ENCODE measurements at regions not wholly inside any gene's neighbourhood (a gene's known extent, or its start where the extent isn't known, plus 50 kb on each side); places are given as distances from the start of the nearest gene placed in this dataset.
A peak's percentile ranks its signal among the peaks of the same experiment; 100 is the strongest.

- Histone ChIP-seq H3K4me3 (no peak overlapping the region), H3K4me2 (peak overlapping the region in 9 of 11 experiments; percentile 9 to 50 (median 41); a peak in 14 of 22 replicates), H3K27me3 (no peaks in the 10 kb centered on the region), H4K20me1 (no peaks in the 10 kb centered on the region), H3K9ac (no peak overlapping the region), H3K9me3 (replicated peaks in 1 of 11) (peaks cover 0 to 14% (median 0%) of the 10 kb centered on the region in 11 experiments; a peak in 3 of 22 replicates), H3K27ac (peak overlapping the region in 2 of 11 experiments; percentile 6 to 26; a peak in 1 of 22 replicates), H3K36me3 (no peaks in the 10 kb centered on the region), H3K4me1 (peaks cover 0 to 14% (median 11%) of the 10 kb centered on the region in 10 experiments; a peak in 12 of 20 replicates)
- TF ChIP-seq Cebpa-rat (IDR thresholded peaks at IDR 0.05) = no peak
Measured at GRCh38 chr4:130131536-130131935, 1035.6 kb downstream of the C4orf33 start.

DNA sequence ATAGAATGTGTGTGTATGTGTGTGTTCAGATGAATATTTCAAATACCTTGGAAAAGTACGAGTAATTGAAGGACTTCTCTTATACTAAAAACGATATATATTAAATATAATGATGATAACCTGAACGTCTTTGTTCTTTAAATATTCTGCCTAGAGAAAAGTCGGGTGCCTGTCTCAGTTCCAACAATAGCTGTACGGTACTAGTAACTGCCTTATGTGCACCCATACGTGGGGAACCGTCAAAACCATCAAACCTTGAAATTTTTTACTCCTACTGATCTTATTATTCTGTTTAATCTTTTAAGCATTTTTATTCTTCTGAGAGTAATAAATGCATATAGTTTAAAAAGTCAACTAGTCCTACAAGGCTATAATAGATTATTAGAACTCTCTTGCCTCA is 1045.7 kb downstream of the C4orf33 start:
- H3K27ac ChIP-seq = no peak overlapping the region
- H3K9ac ChIP-seq = no peak overlapping the region
- no peaks in the 10 kb centered on the region for H3K4me1 ChIP-seq
- TF ChIP-seq Cebpa-rat (IDR thresholded peaks at IDR 0.05) = no peak
- no peak overlapping the region for H3K4me3 ChIP-seq
- H3K27me3 ChIP-seq = no peaks in the 10 kb centered on the region
- no peaks in the 10 kb centered on the region for H3K9me3 ChIP-seq (replicated peaks in 1 of 11)
- no peaks in the 10 kb centered on the region for H4K20me1 ChIP-seq
- H3K36me3 ChIP-seq = no peaks in the 10 kb centered on the region
- no peak overlapping the region for H3K4me2 ChIP-seq

DNA sequence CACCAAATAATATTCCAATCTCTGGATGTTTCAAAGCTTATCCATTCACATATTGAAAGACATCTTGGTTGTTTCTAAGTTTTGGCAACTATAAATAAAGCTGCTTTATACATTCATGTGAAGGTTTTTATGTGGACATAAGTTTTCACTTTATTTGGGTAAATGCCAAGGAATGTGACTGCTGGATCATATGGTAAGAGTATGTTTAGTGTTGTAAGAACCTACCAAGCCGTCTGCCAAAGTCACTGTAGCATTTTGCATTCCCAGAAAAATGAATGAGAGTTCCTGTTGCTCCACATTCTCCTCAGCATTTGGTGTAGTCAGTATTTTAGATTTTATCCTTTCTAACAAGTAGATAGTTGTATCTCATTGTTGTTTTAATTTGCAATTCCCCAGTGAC is 1047.7 kb downstream of the C4orf33 start:
- Histone ChIP-seq H3K27ac (no peak overlapping the region), H3K36me3 (no peaks in the 10 kb centered on the region), H3K9me3 (replicated peaks in 1 of 11) (no peaks in the 10 kb centered on the region), H3K4me3 (no peak overlapping the region), H3K4me1 (no peaks in the 10 kb centered on the region), H3K4me2 (no peak overlapping the region), H3K27me3 (no peaks in the 10 kb centered on the region), H3K9ac (no peak overlapping the region), H4K20me1 (no peaks in the 10 kb centered on the region)
- TF ChIP-seq Cebpa-rat (IDR thresholded peaks at IDR 0.05) = no peak

GRCh38 chr4:130146773-130147172 is 1050.8 kb downstream of the C4orf33 start:
- no peaks in the 10 kb centered on the region for H4K20me1 ChIP-seq
- no peak for TF ChIP-seq Cebpa-rat (IDR thresholded peaks at IDR 0.05)
- H3K4me2 ChIP-seq = no peak overlapping the region
- no peaks in the 10 kb centered on the region for H3K4me1 ChIP-seq
- H3K9ac ChIP-seq = no peak overlapping the region
- no peaks in the 10 kb centered on the region for H3K36me3 ChIP-seq
- H3K27ac ChIP-seq = no peak overlapping the region
- no peaks in the 10 kb centered on the region for H3K9me3 ChIP-seq (replicated peaks in 1 of 11)
- H3K27me3 ChIP-seq = no peaks in the 10 kb centered on the region
- H3K4me3 ChIP-seq = no peak overlapping the region

DNA sequence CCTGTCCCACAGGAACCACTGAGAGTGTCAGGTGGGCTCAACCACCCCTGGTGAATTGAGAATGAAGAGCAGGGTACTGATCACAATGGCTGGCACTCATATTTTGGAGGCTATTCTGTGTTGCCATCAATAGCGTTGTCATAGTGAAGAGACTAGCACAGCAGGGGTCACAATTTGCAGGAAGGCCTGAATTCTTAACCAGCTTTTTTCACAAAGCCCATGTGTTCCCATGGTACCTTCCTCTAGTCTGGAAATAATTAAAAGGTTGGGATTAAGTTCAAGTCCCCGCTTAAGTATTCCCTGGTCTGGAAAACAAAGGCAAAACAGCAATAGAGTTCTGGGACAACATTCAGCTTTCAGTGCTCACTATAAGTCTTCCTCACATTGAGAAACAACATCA is 1051.7 kb downstream of the C4orf33 start:
- no peak overlapping the region for H3K4me3 ChIP-seq
- no peak for TF ChIP-seq Cebpa-rat (IDR thresholded peaks at IDR 0.05)
- no peak overlapping the region for H3K27ac ChIP-seq
- H3K9me3 ChIP-seq (replicated peaks in 1 of 11) = no peaks in the 10 kb centered on the region
- no peaks in the 10 kb centered on the region for H4K20me1 ChIP-seq
- H3K36me3 ChIP-seq = no peaks in the 10 kb centered on the region
- H3K4me2 ChIP-seq = no peak overlapping the region
- no peaks in the 10 kb centered on the region for H3K27me3 ChIP-seq
- H3K4me1 ChIP-seq = no peaks in the 10 kb centered on the region
- no peak overlapping the region for H3K9ac ChIP-seq

DNA sequence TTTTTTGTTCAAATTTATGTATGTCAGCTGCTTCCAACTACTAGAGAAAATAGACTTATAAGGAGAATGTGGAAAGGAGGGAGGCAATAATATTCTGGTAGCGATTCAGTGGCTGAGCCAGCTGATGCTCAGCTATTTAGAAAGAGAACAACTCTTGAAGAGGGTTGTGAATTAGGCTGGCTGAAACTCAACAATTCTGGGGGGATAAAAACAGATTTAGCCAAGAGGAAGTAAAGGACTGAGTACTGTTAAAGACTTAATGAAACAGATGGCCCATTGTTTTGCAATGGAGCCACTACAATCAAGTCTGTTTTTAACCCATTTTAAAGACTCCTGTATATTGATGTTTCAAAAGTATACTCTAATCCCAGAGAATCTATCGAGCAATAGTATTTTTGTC is 1058.9 kb downstream of the C4orf33 start:
- TF ChIP-seq Cebpa-rat (IDR thresholded peaks at IDR 0.05) = no peak
- H3K9me3 ChIP-seq (replicated peaks in 1 of 11) = no peaks in the 10 kb centered on the region
- no peak overlapping the region for H3K4me3 ChIP-seq
- H3K4me1 ChIP-seq = no peaks in the 10 kb centered on the region
- H3K9ac ChIP-seq = no peak overlapping the region
- H4K20me1 ChIP-seq = no peaks in the 10 kb centered on the region
- H3K36me3 ChIP-seq = no peaks in the 10 kb centered on the region
- no peak overlapping the region for H3K4me2 ChIP-seq
- no peaks in the 10 kb centered on the region for H3K27me3 ChIP-seq
- no peak overlapping the region for H3K27ac ChIP-seq

DNA sequence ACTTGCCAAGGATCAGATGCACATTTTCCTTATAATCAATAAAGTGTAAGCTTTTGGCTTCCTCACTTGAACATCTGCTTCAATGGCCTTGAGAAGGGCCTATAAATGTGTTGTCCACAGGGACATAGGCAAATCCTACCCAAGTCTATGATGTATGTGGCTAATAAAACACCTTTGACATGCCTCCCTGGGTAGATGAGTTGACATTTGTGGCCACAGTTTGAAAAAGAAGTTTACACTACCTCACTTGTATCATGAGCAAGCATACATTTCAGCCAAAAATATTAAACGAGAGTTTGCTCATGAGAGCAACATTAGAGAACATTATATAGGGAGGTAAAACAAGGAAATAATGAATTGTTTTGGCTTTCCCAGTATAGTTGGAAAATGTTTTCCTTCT is 1067.7 kb downstream of the C4orf33 start:
- Histone ChIP-seq H3K9me3 (replicated peaks in 1 of 11) (no peaks in the 10 kb centered on the region), H3K27me3 (no peaks in the 10 kb centered on the region), H3K4me1 (no peaks in the 10 kb centered on the region), H3K4me3 (no peak overlapping the region), H3K27ac (no peak overlapping the region), H3K9ac (no peak overlapping the region), H3K36me3 (no peaks in the 10 kb centered on the region), H4K20me1 (no peaks in the 10 kb centered on the region), H3K4me2 (no peak overlapping the region)
- TF ChIP-seq Cebpa-rat (IDR thresholded peaks at IDR 0.05) = no peak

GRCh38 chr4:130165381-130165780 is 1069.4 kb downstream of the C4orf33 start:
- H4K20me1 ChIP-seq = no peaks in the 10 kb centered on the region
- no peak overlapping the region for H3K4me3 ChIP-seq
- H3K9ac ChIP-seq = no peak overlapping the region
- no peaks in the 10 kb centered on the region for H3K36me3 ChIP-seq
- no peak overlapping the region for H3K27ac ChIP-seq
- no peak for TF ChIP-seq Cebpa-rat (IDR thresholded peaks at IDR 0.05)
- H3K4me2 ChIP-seq = no peak overlapping the region
- H3K9me3 ChIP-seq (replicated peaks in 1 of 11) = no peaks in the 10 kb centered on the region
- H3K4me1 ChIP-seq = no peaks in the 10 kb centered on the region
- no peaks in the 10 kb centered on the region for H3K27me3 ChIP-seq

DNA sequence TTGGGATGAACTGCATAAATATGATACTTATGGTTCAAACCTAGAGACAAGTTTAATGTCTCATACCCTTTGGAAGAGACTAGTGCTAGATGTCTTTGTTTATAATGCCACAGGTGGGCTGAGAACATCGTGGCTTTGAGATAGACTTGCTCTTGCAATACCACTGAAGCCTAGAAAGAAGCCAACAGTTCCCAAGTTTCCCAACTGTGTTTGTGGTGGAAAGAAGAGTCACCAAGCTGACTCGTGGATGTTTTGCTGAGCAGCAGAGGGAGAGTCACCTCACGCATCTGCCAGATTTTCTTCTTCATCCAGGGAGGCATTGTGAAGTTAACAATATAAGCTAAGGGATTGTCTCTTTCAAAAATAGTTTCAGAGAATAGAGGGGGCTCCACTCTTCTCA is 1076.2 kb downstream of the C4orf33 start:
- H3K9ac ChIP-seq = no peak overlapping the region
- H3K27ac ChIP-seq = no peak overlapping the region
- no peaks in the 10 kb centered on the region for H3K4me1 ChIP-seq
- H3K4me2 ChIP-seq = no peak overlapping the region
- no peaks in the 10 kb centered on the region for H4K20me1 ChIP-seq
- H3K4me3 ChIP-seq = no peak overlapping the region
- H3K27me3 ChIP-seq = no peaks in the 10 kb centered on the region
- no peaks in the 10 kb centered on the region for H3K36me3 ChIP-seq
- no peak for TF ChIP-seq Cebpa-rat (IDR thresholded peaks at IDR 0.05)
- no peaks in the 10 kb centered on the region for H3K9me3 ChIP-seq (replicated peaks in 1 of 11)

DNA sequence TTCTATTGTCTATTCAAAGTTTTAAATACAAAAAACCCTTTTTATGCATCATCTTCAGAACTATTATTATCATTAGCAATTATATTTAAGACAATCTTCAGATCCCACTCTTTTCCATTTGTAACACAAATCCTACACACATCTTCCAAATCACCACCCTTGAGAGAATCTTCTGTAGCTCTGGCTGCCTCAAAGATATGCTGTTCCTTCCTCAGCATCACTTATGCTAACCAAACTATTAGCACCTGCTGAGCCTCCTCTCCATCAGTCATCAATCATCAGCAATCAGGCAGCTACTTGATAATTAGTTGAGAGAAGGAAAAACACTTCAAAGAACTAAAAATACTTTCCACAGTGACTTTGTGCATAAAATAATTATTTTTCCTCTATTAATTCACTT is 1082.2 kb downstream of the C4orf33 start:
- Histone ChIP-seq H3K4me3 (no peak overlapping the region), H4K20me1 (no peaks in the 10 kb centered on the region), H3K9ac (no peak overlapping the region), H3K27me3 (no peaks in the 10 kb centered on the region), H3K36me3 (no peaks in the 10 kb centered on the region), H3K4me1 (peaks cover 0 to 7% (median 0%) of the 10 kb centered on the region in 10 experiments; a peak in 4 of 20 replicates), H3K27ac (no peak overlapping the region), H3K9me3 (replicated peaks in 1 of 11) (no peaks in the 10 kb centered on the region), H3K4me2 (no peak overlapping the region)
- TF ChIP-seq Cebpa-rat (IDR thresholded peaks at IDR 0.05) = no peak

Data from BLaER1 treated with 17β-estradiol and CSF1 and Interleukin-3, amounts not matched to agents 10 nM and 100 nM (cell line).